ENCODE measurements at regions not wholly inside any gene's neighbourhood (a gene's known extent, or its start where the extent isn't known, plus 50 kb on each side); places are given as distances from the start of the nearest gene placed in this dataset.

DNA sequence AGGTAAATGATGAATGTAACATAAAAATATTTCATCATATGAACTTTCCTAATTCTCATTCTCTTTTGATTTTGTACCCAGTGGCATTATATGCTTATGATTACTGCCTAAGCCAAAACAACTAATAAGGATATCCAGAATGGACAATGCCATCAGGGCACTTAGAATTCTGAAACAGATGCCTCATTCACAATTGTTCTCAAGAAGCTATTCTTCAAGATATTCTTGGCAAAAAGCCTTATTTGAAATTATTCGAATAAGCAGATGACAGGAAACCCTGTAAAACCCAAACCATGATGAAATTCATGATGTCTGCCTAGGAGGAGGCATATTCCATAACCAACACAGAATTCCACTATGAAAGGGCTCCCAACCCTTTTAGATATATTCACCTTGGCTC is 353.2 kb upstream of the TRIB2 start:
- TF ChIP-seq POLR2A (IDR thresholded peaks at IDR 0.05) = no peak
- TF ChIP-seq, protein P1, sequence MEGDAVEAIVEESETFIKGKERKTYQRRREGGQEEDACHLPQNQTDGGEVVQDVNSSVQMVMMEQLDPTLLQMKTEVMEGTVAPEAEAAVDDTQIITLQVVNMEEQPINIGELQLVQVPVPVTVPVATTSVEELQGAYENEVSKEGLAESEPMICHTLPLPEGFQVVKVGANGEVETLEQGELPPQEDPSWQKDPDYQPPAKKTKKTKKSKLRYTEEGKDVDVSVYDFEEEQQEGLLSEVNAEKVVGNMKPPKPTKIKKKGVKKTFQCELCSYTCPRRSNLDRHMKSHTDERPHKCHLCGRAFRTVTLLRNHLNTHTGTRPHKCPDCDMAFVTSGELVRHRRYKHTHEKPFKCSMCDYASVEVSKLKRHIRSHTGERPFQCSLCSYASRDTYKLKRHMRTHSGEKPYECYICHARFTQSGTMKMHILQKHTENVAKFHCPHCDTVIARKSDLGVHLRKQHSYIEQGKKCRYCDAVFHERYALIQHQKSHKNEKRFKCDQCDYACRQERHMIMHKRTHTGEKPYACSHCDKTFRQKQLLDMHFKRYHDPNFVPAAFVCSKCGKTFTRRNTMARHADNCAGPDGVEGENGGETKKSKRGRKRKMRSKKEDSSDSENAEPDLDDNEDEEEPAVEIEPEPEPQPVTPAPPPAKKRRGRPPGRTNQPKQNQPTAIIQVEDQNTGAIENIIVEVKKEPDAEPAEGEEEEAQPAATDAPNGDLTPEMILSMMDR (IDR thresholded peaks at IDR 0.05) = no peak
